Neutrophil (primary cell): ENCODE measurements at regions not wholly inside any gene's neighbourhood (a gene's known extent, or its start where the extent isn't known, plus 50 kb on each side); places are given as distances from the start of the nearest gene placed in this dataset.
A peak's percentile ranks its signal among the peaks of the same experiment; 100 is the strongest.

Source experiments
- H3K27ac ChIP-seq: fragments of 200-600 bp; sonication (generic); 2 replicates; pipeline ENCODE4 v1.5.1; 2016; ENCODE audit warnings: mild to moderate bottlenecking, moderate library complexity
- H3K27me3 ChIP-seq: fragments of 200-600 bp; sonication (generic); 2 replicates; pipeline ENCODE4 v1.6.0; 2016; ENCODE audit warnings: mild to moderate bottlenecking
- H3K36me3 ChIP-seq: fragments of 200-600 bp; sonication (generic); 2 replicates; pipeline ENCODE4 v1.5.1; 2017
- H3K4me1 ChIP-seq, 2 experiments: fragments of 200-600 bp in 1 of 2; sonication (generic) in 1 of 2; 1 replicate in 1 of 2; 2 replicates in 1 of 2; pipeline versions ENCODE4 v1.5.1 to v1.6.1; 2013 to 2016; ENCODE audit warnings: low read depth in 1 of 2, low read length in 1 of 2, mild to moderate bottlenecking in 1 of 2, moderate library complexity in 1 of 2; ENCODE audit not compliant: control insufficient read depth in 1 of 2, insufficient read depth in 1 of 2
- H3K4me3 ChIP-seq, 2 experiments: fragments of 200-600 bp in 1 of 2; sonication (generic) in 1 of 2; 1 replicate in 1 of 2; 2 replicates in 1 of 2; pipeline ENCODE4 v1.5.1; 2013 to 2016; ENCODE audit warnings: low read depth in 1 of 2, low read length in 1 of 2, mild to moderate bottlenecking in 1 of 2, moderate library complexity in 1 of 2
- H3K9me3 ChIP-seq: fragments of 200-600 bp; sonication (generic); 2 replicates; pipeline ENCODE4 v1.5.1; 2016
- CTCF ChIP-seq: fragments of 200-600 bp; sonication (generic); IDR thresholded peaks from 2 replicates; pipeline ENCODE4 v1.5.1; 2016; ENCODE audit warnings: antibody characterized with exemption

- no peaks in the 10 kb centered on the region for H3K9me3 ChIP-seq
- H3K4me1 ChIP-seq = no peaks in the 10 kb centered on the region
- no peaks in the 10 kb centered on the region for H3K36me3 ChIP-seq
- TF ChIP-seq CTCF = peak; percentile 53
- no peak overlapping the region for H3K4me3 ChIP-seq
- H3K27ac ChIP-seq = no peak overlapping the region
- H3K27me3 ChIP-seq = no peaks in the 10 kb centered on the region
These were observed 101.0 kb upstream of the AGR3 start for GRCh38 chr7:16982640-16983350.

- Histone ChIP-seq H3K27ac (no peak overlapping the region), H3K4me1 (no peaks in the 10 kb centered on the region), H3K4me3 (no peak overlapping the region), H3K36me3 (no peaks in the 10 kb centered on the region), H3K9me3 (no peaks in the 10 kb centered on the region), H3K27me3 (no peaks in the 10 kb centered on the region)
- no peak for TF ChIP-seq CTCF
These were observed 102.6 kb upstream of the AGR3 start for GRCh38 chr7:16984375-16984774.

- no peaks in the 10 kb centered on the region for H3K4me1 ChIP-seq
- no peak overlapping the region for H3K4me3 ChIP-seq
- no peak for TF ChIP-seq CTCF
- H3K36me3 ChIP-seq = no peaks in the 10 kb centered on the region
- H3K27me3 ChIP-seq = no peaks in the 10 kb centered on the region
- H3K27ac ChIP-seq = no peak overlapping the region
- H3K9me3 ChIP-seq = no peaks in the 10 kb centered on the region
These were observed 103.8 kb upstream of the AGR3 start for GRCh38 chr7:16985621-16986020.

GRCh38 chr7:16986755-16987154, 105.0 kb upstream of the AGR3 start:
- Histone ChIP-seq H3K36me3 (no peaks in the 10 kb centered on the region), H3K9me3 (no peaks in the 10 kb centered on the region), H3K4me1 (no peaks in the 10 kb centered on the region), H3K27me3 (no peaks in the 10 kb centered on the region), H3K27ac (no peak overlapping the region), H3K4me3 (no peak overlapping the region)
- no peak for TF ChIP-seq CTCF

GRCh38 chr7:16989811-16990413, 108.1 kb upstream of the AGR3 start:
- no peak for TF ChIP-seq CTCF
- Histone ChIP-seq H3K4me1 (no peaks in the 10 kb centered on the region), H3K36me3 (no peaks in the 10 kb centered on the region), H3K9me3 (no peaks in the 10 kb centered on the region), H3K4me3 (no peak overlapping the region), H3K27me3 (no peaks in the 10 kb centered on the region), H3K27ac (no peak overlapping the region)
